DOHH2 (cell line): ENCODE measurements at regions not wholly inside any gene's neighbourhood (a gene's known extent, or its start where the extent isn't known, plus 50 kb on each side); places are given as distances from the start of the nearest gene placed in this dataset.

ENCODE experiments used
- H3F3A ChIP-seq: fragments of 200-600 bp; sonication (generic), shearing (Covaris generic); 2 replicates; pipeline ENCODE4 v1.6.0; 2016; ENCODE audit warnings: antibody characterized with exemption, mild to moderate bottlenecking; ENCODE audit not compliant: control insufficient read depth, insufficient read depth
- H3K27ac ChIP-seq: fragments of 200-600 bp; sonication (generic); 2 replicates; pipeline ENCODE4 v1.5.1; 2014; ENCODE audit warnings: low read depth, mild to moderate bottlenecking, low read length, moderate library complexity
- H3K27me3 ChIP-seq: fragments of 200-600 bp; sonication (generic); 2 replicates; pipeline ENCODE4 v1.6.1; 2014; ENCODE audit warnings: mild to moderate bottlenecking, low read length, mixed read lengths; ENCODE audit not compliant: control insufficient read depth
- H3K36me3 ChIP-seq: fragments of 200-600 bp; sonication (generic); 2 replicates; pipeline ENCODE4 v1.6.1; 2014; ENCODE audit warnings: mild to moderate bottlenecking, low read length, moderate library complexity, mixed read lengths; ENCODE audit not compliant: control insufficient read depth
- H3K4me1 ChIP-seq: fragments of 200-600 bp; sonication (generic); 2 replicates; pipeline ENCODE4 v1.6.1; 2014; ENCODE audit warnings: mild to moderate bottlenecking, low read length, mixed read lengths; ENCODE audit not compliant: control insufficient read depth
- H3K4me2 ChIP-seq: fragments of 200-600 bp; sonication (generic); 2 replicates; pipeline ENCODE4 v1.6.0; 2014; ENCODE audit warnings: mild to moderate bottlenecking, low read length, moderate library complexity
- H3K4me3 ChIP-seq: fragments of 200-600 bp; sonication (generic); 2 replicates; pipeline ENCODE4 v1.5.1; 2014; ENCODE audit warnings: mild to moderate bottlenecking, low read length, mixed read lengths
- H3K79me2 ChIP-seq: fragments of 200-600 bp; sonication (generic); 2 replicates; pipeline ENCODE4 v1.6.1; 2014; ENCODE audit warnings: mild to moderate bottlenecking, low read length, mixed read lengths; ENCODE audit not compliant: control insufficient read depth
- H3K9me2 ChIP-seq: fragments of 200-600 bp; sonication (generic); replicated peaks from 2 replicates; pipeline ENCODE4 v1.6.1; 2014; ENCODE audit warnings: mild to moderate bottlenecking, low read length, mixed read lengths; ENCODE audit not compliant: control insufficient read depth
- H3K9me3 ChIP-seq: fragments of 200-600 bp; sonication (generic); 2 replicates; pipeline ENCODE4 v1.6.1; 2014; ENCODE audit warnings: antibody characterized with exemption, low read length, mixed read lengths; ENCODE audit not compliant: control insufficient read depth, insufficient read depth
- H4K20me1 ChIP-seq: fragments of 200-600 bp; sonication (generic); 2 replicates; pipeline ENCODE4 v1.6.0; 2014; ENCODE audit warnings: low read depth, mild to moderate bottlenecking, antibody characterized with exemption, low read length, moderate library complexity; ENCODE audit not compliant: control insufficient read depth, insufficient read depth
- EZH2phosphoT487 ChIP-seq: fragments of 200-600 bp; sonication (generic); IDR thresholded peaks from 2 replicates; pipeline ENCODE4 v1.6.1; 2017; ENCODE audit warnings: borderline replicate concordance, mild to moderate bottlenecking, antibody characterized with exemption, low read length, moderate library complexity, mixed read lengths
- TF ChIP-seq, protein P1 (sequence below): fragments of 200-600 bp; sonication (generic); IDR thresholded peaks from one replicate; pipeline ENCODE4 v1.5.1; 2014; ENCODE audit warnings: antibody characterized with exemption, mild to moderate bottlenecking, low read depth, low read length; ENCODE audit not compliant: poor library complexity, severe bottlenecking

GRCh38 chr4:116385583-116385982, 699.8 kb downstream of the TRAM1L1 start:
- Histone ChIP-seq H3K4me3 (no peak overlapping the region), H3K4me1 (no peaks in the 10 kb centered on the region), H3K27me3 (no peaks in the 10 kb centered on the region), H3K4me2 (no peak overlapping the region), H3K27ac (no peak overlapping the region), H4K20me1 (no peaks in the 10 kb centered on the region), H3K79me2 (no peaks in the 10 kb centered on the region), H3K36me3 (no peaks in the 10 kb centered on the region), H3K9me2 (no peaks in the 10 kb centered on the region), H3K9me3 (no peaks in the 10 kb centered on the region), H3F3A (no peaks in the 10 kb centered on the region)
- TF ChIP-seq EZH2phosphoT487 = no peak
- TF ChIP-seq, protein P1, sequence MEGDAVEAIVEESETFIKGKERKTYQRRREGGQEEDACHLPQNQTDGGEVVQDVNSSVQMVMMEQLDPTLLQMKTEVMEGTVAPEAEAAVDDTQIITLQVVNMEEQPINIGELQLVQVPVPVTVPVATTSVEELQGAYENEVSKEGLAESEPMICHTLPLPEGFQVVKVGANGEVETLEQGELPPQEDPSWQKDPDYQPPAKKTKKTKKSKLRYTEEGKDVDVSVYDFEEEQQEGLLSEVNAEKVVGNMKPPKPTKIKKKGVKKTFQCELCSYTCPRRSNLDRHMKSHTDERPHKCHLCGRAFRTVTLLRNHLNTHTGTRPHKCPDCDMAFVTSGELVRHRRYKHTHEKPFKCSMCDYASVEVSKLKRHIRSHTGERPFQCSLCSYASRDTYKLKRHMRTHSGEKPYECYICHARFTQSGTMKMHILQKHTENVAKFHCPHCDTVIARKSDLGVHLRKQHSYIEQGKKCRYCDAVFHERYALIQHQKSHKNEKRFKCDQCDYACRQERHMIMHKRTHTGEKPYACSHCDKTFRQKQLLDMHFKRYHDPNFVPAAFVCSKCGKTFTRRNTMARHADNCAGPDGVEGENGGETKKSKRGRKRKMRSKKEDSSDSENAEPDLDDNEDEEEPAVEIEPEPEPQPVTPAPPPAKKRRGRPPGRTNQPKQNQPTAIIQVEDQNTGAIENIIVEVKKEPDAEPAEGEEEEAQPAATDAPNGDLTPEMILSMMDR = no peak

DNA sequence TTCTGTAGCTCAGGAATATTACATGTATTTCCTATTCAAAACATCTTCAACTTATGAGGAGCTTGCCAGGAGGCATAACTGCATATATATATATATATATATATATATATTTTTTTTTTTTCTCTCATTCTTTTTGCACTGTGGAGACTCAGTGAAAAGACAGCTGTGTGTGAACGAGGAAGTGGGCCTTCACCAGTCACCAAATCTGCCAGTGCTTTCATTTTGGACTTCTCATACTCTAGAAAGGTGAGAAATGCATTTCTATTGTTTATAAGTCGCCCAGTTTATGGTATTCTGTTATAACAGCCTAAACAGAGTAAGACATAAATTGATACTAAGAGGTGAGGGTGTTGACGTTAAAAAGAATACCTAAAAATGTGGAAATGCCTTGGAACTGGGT, 710.6 kb downstream of the TRAM1L1 start:
- no peaks in the 10 kb centered on the region for H3K79me2 ChIP-seq
- H3K4me2 ChIP-seq = no peak overlapping the region
- no peaks in the 10 kb centered on the region for H3K36me3 ChIP-seq
- no peaks in the 10 kb centered on the region for H4K20me1 ChIP-seq
- no peaks in the 10 kb centered on the region for H3K27me3 ChIP-seq
- H3F3A ChIP-seq = no peaks in the 10 kb centered on the region
- no peaks in the 10 kb centered on the region for H3K9me3 ChIP-seq
- H3K9me2 ChIP-seq = no peaks in the 10 kb centered on the region
- no peaks in the 10 kb centered on the region for H3K4me1 ChIP-seq
- no peak overlapping the region for H3K27ac ChIP-seq
- H3K4me3 ChIP-seq = no peak overlapping the region
- TF ChIP-seq, protein P1 = no peak
- TF ChIP-seq EZH2phosphoT487 = no peak

- TF ChIP-seq, protein P1 = no peak
- TF ChIP-seq EZH2phosphoT487 = no peak
- no peaks in the 10 kb centered on the region for H3K36me3 ChIP-seq
These were observed 722.8 kb downstream of the TRAM1L1 start for GRCh38 chr4:116362583-116362982.

DNA sequence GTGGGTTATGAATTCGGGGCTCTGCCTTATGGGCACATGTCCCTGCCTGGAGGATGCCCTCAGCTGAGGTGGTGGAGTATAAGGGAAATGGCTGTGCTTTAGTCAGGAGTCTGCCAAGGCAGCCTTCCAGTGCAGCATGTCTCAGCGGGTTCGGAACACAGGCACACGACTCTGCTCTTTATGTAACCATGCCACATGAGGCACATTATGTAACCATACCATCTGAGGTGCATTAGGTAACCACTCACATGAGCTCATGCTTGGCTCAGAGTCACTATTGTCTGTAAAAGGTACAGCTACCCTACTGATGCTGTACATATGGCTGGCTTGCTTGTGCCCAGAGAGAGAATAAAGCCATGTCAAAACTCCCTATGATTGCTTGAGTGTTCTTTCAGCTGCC, 723.6 kb downstream of the TRAM1L1 start:
- Histone ChIP-seq H3K9me3 (no peaks in the 10 kb centered on the region), H3K4me1 (no peaks in the 10 kb centered on the region), H3K4me3 (no peak overlapping the region), H4K20me1 (no peaks in the 10 kb centered on the region), H3K27ac (no peak overlapping the region), H3F3A (no peaks in the 10 kb centered on the region), H3K27me3 (no peaks in the 10 kb centered on the region), H3K79me2 (no peaks in the 10 kb centered on the region), H3K36me3 (no peaks in the 10 kb centered on the region), H3K9me2 (no peaks in the 10 kb centered on the region), H3K4me2 (no peak overlapping the region)
- no peak for TF ChIP-seq EZH2phosphoT487
- TF ChIP-seq, protein P1 = no peak

More at GRCh38 chr4:116362583-116362982, 722.8 kb downstream of the TRAM1L1 start:
- Histone ChIP-seq H3K27ac (no peak overlapping the region), H3K4me2 (no peak overlapping the region), H3K4me1 (no peaks in the 10 kb centered on the region), H3F3A (no peaks in the 10 kb centered on the region), H3K9me3 (no peaks in the 10 kb centered on the region), H3K79me2 (no peaks in the 10 kb centered on the region), H4K20me1 (no peaks in the 10 kb centered on the region), H3K27me3 (no peaks in the 10 kb centered on the region), H3K4me3 (no peak overlapping the region), H3K9me2 (no peaks in the 10 kb centered on the region)
